ENCODE measurements at regions not wholly inside any gene's neighbourhood (a gene's known extent, or its start where the extent isn't known, plus 50 kb on each side); places are given as distances from the start of the nearest gene placed in this dataset.

- DNase-seq, result no peak
These were observed 431.8 kb upstream of the MC4R start for GRCh38 chr18:60804415-60804814.

GRCh38 chr18:60809937-60810336 is 437.4 kb upstream of the MC4R start:
- DNase-seq, result no peak

- no peak for DNase-seq
These were observed 440.3 kb upstream of the MC4R start for GRCh38 chr18:60812921-60813320.

GRCh38 chr18:60826346-60826745 is 453.8 kb upstream of the MC4R start:
- DNase-seq, result no peak

GRCh38 chr18:60831971-60832370 is 459.4 kb upstream of the MC4R start:
- peak; percentile 31 for DNase-seq

- no peak for DNase-seq
These were observed 466.1 kb upstream of the MC4R start for GRCh38 chr18:60838677-60839076.

- DNase-seq, result no peak
These were observed 473.8 kb upstream of the MC4R start for GRCh38 chr18:60846396-60846795.

- no peak for DNase-seq
These were observed 474.9 kb upstream of the MC4R start for GRCh38 chr18:60847517-60847916.

GRCh38 chr18:60861575-60861974 is 471.7 kb upstream of the CDH20 start:
- no peak for DNase-seq

GRCh38 chr18:60862988-60863387 is 470.2 kb upstream of the CDH20 start:
- no peak for DNase-seq

- no peak for DNase-seq
These were observed 467.4 kb upstream of the CDH20 start for GRCh38 chr18:60865801-60866200.

- peak; percentile 26 for DNase-seq
These were observed 462.7 kb upstream of the CDH20 start for GRCh38 chr18:60870261-60871153.

- no peak for DNase-seq
These were observed 460.8 kb upstream of the CDH20 start for GRCh38 chr18:60872434-60872833.

GRCh38 chr18:60873708-60874107 is 459.5 kb upstream of the CDH20 start:
- no peak for DNase-seq

- DNase-seq, result no peak
These were observed 457.2 kb upstream of the CDH20 start for GRCh38 chr18:60875957-60876507.

- DNase-seq, result no peak
These were observed 453.0 kb upstream of the CDH20 start for GRCh38 chr18:60880184-60880583.

GRCh38 chr18:60883587-60883986 is 449.6 kb upstream of the CDH20 start:
- DNase-seq, result no peak

GRCh38 chr18:60888071-60888624 is 445.1 kb upstream of the CDH20 start:
- no peak for DNase-seq

- no peak for DNase-seq
These were observed 443.8 kb upstream of the CDH20 start for GRCh38 chr18:60889442-60889841.

GRCh38 chr18:60891936-60892335 is 441.3 kb upstream of the CDH20 start:
- DNase-seq, result no peak

- DNase-seq, result no peak
These were observed 440.8 kb upstream of the CDH20 start for GRCh38 chr18:60892441-60892840.

GRCh38 chr18:60892855-60893254 is 440.4 kb upstream of the CDH20 start:
- DNase-seq, result no peak

GRCh38 chr18:60893355-60894097 is 439.7 kb upstream of the CDH20 start:
- no peak for DNase-seq

Data from hindlimb muscle (tissue), 1 donor.